HG03342 (cell line): ENCODE measurements at regions not wholly inside any gene's neighbourhood (a gene's known extent, or its start where the extent isn't known, plus 50 kb on each side); places are given as distances from the start of the nearest gene placed in this dataset.
"Not testable (repeated sequence)": the region's sequence is repeated elsewhere in the genome, so short reads cannot be mapped to it uniquely, and the experiment has no call there.

ENCODE experiments used
- ATAC-seq: cut with Tn5 transposase; IDR thresholded peaks from one replicate; pipeline ENCODE4 v1.9.1; 2021; ENCODE audit warnings: mild to moderate bottlenecking, moderate library complexity; ENCODE audit not compliant: unreplicated experiment

DNA sequence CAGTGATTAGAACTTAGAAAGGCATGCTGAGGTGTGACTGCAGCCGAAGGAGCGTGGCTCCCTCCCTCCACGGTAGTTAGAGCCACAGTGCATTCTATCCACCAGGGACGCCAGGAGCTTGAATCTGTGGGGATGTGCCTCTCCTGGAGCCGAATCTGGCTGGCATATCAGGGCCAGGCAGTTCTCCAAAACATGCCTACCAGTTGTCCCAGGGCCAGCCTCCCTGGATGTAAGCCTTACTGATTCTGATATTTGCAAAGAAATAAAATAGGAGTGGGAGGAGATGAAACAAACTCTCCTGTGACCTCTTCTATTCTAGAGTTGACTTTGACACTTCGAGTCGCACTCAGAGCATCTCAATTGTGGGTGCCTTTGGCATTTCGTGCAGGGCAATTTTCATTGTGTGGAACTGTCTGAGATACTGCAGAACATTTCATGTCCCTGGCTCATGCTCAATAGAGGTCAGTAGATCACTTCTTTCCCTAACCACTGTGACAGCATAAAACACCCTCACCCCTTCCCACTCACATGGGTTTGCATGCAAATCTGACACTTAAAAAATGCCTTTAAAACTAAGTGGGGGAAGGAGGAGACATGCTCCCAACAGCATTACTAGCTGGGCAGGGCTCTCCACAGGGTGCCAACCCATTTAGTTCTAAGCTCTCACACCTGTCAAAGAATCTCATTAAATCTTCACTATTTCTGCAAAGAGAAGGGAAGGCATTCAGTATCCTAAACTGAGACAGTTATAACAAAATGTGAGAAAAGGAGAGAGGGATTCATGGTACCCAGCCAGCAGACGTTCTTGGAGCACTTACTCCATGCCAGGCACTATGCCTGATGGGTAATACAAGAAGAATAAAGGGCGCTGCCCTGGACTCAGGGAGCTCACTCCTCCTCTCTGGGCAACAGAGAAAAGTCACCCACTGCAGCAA is 378.9 kb downstream of the PREX1 start:
- no peak for ATAC-seq

DNA sequence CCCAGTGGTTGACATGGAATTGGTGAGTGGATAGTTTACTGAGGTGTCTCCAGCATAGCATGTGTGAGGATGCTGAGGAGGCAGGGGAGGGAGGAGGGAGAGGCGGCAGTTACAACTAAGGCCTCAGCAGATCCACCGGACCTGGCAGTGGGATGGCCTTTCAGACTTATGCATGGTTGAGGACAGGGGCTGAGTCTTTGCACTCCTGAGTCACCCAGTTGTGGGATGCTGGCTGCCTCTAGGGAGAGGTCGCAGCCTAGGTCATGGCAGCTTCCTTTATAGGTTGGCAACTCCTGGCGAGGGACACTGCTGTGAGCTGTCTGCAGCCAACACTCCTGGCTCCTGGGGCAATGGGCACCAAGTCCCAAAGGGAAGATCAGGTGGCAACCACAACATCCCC is 380.3 kb downstream of the PREX1 start:
- no peak for ATAC-seq

DNA sequence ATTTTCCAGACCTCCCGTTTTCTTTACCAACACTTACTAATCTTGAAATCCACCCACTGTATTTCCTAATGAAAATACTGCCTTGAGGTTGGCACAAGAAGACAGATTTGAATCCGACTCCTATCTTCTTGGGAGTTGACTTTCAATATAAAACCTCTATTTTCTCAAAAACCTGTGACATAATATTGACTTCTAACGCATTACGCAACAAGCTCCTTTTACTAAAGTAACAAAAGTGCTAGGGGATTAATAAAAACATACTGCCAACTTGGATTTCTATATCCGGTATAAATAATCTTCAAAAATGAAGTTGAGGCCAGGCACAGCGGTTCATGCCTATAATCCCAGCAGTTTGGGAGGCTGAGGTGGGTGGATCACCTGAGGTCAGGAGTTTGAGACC is 382.0 kb downstream of the PREX1 start:
- no peak for ATAC-seq

DNA sequence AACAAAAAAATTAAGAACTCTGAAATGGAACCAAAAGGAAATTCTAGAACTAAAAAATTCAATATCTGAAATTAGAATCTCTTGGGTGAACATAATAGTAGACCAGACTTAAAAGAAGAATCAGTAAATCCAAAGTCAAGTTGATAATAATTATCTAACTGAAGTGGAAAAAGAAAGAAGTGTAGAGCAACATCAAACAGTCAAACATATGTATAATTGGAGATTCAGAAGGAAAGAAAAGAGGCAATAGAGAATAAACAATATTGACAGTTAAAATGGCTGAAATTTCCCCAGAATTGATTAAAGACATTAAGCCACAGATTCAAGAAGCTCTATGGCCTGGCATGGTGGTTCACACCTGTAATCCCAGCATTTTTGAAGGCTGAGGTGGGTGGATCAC is 383.6 kb downstream of the PREX1 start:
- ATAC-seq, result no peak

DNA sequence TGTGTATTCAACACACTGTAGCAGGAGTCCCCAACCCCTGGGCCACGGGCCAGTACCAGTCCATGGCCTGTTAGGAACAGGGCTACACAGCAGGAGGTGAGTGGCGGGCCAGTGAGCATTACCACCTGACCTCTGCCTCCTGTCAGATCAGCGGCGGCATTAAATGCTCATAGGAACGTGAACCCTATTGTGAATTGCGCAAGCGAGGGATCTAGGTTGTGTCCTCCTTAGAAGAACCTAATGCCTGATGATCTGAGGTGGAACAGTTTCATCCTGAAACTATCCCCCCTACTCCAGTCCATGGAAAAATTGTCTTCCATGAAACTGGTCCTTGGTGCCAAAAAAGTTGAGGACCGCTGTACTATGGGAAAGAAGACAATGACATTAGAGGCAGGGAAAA is 386.9 kb downstream of the PREX1 start:
- ATAC-seq, result no peak

DNA sequence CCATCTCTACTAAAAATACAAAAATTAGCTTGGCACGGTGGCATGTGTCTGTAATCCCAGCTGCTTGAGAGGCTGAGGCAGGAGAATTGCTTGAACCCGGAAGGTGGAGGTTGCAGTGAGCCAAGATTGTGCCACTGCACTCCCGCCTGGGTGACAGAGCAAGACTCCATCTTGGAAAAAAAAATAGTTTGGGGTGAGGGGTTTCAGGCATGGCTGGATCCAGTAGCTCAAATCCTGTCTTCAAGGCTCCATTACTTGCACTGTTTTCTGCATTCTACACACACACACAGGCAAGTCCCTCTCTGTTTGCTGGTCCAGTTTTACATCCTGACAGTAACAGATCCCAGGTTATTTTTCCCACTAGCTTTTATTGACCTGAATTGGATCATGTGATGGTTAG is 387.5 kb downstream of the PREX1 start:
- not testable (repeated sequence) for ATAC-seq

DNA sequence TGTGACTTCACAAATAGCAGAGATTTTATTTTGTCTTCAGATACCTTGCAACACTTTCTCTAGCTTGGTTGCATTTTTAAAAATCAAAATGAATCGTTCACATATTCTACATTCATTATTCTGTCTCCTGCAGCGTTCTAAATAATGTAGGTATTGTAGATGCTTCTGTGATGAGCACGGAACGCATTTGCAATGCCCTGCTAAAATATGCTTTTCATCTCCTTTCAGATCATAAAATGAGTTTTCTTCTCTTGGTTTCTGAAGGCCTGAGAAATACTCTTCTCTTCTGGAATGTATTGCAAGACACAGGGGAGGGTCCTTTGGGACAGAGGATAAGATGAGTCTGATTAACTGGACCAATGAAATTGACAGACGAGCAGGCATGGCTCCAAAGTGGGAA is 390.7 kb downstream of the PREX1 start:
- ATAC-seq, result no peak

DNA sequence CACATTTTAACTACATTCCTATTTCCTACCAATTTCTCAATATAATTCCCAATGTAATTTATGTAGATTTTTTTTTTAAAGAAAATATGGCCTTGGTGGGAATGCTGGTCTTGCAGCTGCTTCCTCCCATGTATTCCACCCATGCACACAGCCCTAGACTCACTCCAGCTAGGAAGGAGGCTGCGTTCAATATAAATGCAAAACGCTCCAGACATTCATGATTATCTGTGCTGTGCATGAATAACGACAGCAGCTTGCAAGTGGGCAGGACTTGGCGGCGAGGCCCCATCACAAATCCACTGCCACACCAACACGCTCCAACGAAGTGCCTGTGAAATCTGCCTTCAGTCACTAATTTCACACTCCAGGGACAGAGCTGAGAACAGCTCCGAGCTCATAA is 391.2 kb downstream of the PREX1 start:
- not testable (repeated sequence) for ATAC-seq

DNA sequence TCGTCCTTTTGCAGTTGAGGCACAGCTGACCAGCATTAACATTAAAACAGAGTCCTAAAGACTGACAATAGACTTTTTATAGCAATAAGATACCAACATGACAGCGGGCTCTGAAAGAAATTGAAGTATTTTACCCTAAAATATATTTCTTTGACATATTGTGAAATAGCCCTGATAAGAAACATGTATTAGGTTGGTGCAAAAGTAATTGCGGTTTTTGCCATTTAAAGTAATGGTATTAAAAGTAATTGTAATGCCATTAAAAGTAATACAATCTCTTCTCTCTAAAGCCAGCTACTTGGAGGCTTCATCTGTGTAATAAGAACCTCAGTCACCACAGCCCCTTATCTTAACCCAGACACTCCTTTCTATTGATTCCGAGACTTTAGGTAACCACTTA is 394.6 kb downstream of the PREX1 start:
- ATAC-seq, result no peak

DNA sequence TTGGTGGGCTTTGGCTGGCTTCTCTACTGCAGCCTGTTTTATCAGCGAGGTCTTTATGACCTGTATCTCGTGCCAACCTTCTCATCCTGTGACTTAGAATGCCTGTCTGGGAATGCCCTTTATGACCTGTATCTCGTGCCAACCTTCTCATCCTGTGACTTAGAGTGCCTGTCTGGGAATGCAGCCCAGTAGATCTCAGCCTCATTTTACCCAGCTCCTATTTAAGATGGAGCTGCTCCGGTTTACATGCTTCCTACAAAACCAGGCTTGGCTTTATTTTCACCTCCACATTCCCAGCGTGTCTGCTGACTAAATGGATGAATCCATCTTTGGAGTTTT is 395.3 kb downstream of the PREX1 start:
- ATAC-seq, result no peak

DNA sequence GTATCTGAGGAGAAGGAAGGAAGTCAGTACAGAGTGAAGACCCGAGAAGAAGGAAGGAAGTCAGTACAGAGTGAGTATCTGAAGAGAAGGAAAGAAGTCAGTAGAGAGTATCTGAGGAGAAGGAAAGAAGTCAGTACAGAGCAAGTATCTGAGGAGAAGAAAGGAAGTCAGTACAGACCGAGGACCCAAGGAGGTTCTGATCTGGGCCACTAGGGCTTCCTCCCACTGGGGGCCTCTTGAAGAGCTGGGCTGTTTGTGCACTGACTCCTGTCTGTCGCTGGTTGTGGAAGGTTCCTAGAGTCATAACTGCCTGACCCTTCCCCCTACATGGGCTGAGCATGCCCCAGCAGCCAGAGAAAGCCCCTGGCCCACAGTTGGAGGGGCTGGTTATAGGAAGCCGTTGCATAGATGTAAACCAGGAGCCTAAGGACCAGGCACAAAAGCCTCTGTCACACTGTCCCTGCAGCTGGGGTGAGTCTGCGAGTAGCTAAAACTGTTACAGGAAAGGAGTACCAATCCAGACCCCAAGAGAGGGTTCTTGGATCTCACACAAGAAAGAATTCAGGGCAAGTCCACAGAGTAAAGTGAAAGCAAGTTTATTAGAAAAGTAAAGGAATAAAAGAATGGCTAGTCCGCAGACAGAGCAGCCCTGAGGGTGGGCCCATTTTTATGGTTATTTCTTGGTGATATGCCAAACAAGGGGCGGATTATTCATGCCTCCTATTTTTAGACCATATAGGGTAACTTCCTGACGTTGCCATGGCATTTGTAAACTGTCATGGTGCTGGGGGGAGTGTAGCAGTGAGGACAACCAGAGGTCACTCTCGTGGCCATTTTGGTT is 395.9 kb downstream of the PREX1 start:
- no peak for ATAC-seq

DNA sequence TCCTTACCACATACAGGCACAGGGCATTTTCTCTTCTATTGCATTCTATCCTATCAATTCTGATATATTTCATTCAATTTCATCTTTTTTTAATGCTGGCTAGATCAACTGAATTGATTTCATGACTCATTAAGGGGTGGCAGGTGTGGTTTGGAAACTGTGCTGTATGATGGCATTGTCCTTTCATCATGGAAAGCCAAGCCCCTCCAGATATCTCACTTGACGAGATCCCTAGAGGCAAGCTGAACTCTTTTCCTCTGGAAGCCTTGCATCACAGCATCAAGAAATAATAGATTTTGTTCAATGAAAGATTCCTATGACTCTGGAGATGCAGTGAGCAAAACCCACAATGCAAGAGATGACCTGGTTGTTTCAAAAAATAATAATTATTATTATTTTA is 401.2 kb downstream of the PREX1 start:
- no peak for ATAC-seq

DNA sequence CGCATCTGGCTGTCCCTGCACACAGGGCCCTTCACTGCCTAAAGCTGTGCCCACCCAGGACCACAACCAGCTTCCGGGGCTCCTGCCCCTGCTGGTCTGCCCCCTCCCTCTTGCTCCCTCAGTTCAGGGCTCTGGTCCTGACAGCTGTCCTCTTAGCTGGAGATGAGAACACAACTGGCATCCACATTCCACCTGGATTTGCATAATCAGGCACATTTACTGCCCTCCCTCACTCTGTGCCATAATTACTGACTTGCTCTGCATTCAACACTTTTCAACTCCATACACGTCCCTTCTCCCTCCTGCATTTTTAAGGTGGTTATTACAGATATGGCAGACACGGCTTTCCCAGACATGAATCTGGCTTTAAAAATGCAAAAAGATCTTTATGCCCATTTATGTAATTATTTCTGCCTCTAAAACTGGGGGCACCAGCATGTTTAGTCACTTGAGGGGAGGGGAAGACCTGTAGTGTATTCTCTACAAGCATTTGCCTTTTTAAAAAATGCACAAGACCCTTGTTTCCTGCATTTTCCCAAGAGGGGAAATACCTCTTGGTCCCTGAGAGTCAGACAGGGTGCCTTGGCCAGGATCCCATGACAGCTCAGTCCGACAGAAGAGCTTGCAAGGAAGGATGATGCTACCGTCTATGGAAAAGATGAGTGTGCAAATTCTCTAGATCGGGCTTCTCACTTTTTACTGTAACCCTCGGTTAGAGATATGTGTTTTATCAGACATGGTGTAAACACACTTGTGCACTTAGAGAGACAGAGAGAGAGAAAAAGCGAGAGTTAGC is 401.8 kb downstream of the PREX1 start:
- ATAC-seq, result no peak

DNA sequence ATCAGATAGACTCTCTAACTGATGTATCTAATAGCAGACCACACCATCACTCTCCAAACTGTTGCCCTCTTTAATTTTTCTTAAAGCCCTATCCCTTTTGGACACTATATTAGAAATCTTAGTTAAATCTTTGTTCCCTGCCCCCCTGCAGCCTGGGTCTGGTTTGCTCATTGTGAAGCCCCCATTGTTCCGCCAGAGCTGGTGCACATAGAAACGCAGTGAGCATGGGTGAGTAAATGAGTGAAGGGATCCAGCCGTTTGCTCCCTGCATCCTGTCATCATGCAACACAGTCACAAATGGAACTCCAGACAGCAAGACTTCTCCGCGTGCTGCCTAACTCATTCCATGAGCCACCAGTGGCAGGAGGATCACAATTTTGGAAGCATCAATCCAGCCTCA is 402.5 kb downstream of the PREX1 start:
- ATAC-seq, result no peak

DNA sequence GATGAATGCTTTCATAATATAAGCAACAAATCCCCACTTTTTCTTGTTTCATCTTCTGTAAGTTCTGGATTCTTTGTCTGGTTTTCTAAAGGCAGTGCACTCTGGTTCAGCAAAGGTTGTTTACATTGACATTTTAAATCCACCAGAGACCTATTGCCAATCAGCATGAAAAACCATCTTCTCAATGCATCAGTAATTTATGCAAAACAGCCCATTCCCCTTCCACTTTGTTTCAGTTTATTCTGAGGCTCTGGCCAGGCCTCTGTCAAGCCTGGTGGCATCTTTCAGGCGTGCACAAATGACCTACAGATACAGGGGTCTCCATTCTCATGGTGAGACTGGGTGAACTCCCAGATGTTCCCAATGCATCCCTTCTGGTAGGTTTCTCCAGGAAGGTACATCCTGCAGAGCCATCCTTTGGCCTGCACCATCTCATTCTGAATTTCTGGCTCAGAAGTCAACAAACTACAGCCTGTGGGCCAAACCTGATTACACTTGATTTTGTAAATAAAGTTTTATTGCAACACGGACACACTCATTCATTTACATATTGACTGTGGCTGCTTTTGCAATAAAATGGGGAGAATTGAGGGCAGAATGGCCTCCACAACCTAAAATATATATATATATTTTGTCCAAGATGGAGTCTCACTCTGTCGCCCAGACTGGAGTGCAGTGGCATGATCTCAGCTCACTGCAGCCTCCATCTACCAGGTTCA is 405.4 kb downstream of the PREX1 start:
- no peak for ATAC-seq

DNA sequence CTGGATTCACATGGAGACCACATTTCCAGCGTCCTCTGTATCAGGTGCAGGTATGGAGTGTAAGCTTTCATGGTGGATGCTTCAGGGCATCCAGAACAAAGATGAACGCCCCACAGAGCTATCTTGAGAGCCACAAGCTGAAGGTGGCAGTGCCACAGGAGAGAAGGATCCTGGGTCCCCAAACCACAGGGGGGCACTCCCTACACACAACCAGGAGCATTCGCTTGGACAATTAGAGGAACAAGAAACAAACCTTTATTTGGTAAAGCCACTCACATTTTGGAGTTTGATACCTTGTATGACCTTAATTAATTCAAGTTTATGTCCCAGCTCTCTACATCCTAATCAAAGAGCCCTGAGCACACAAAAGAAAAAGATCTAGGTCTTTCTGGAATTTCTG is 406.3 kb downstream of the PREX1 start:
- no peak for ATAC-seq

DNA sequence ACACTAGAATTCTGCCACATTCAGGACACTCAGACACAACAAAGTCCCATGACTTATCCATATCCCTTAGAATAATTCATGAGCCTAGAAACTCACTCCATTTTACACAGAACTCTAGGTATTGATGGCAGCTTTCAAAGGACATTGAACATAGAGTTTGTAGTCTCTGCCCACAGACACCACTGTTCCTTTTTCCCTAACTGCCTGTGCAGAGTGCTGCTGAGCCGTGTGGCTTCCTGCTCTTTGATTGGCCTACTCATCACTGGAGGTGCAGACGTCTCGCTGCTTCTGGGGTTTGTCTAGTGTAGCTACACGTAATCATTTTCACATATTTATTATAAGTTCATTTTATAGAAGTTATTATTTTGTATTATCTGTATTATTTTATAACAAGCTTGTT is 407.6 kb downstream of the PREX1 start:
- ATAC-seq, result no peak

DNA sequence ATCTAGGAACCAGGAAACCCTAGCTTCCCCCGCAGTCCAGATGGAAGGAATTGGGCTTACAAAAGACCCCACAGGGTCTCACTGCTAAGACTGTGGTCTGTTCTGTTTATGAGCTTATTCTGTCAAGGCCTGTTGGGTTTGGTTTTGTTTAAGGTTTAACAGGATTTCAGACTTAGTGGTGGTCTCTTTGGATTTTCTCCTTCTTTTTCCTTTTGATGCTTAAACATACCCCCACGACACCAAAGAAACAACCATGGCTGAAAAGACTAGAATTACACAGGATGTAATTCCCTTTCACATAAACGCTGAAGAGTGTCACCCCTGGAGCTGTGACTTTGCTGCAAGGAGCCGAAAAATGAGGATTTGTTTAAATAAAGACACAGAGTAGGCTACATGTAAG is 408.6 kb downstream of the PREX1 start:
- no peak for ATAC-seq

DNA sequence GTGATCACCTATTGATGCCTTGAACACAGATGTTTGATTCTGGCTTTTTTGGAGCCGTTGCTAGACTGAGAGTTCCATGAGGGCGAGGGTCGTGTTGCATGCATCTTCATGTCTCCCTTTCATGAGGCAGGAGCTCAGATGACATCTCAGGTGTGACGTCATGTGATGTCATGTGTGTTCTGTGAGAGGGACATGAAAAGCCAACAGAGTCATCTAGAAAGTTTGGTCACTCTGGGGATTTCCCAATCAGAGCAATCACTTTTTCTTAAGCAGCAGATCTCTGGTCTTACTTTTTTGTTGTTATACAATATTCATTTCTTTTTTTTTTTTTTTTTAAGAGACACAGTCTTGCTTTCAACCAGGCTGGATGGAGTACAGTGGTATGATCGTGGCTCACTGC is 411.8 kb downstream of the PREX1 start:
- no peak for ATAC-seq

DNA sequence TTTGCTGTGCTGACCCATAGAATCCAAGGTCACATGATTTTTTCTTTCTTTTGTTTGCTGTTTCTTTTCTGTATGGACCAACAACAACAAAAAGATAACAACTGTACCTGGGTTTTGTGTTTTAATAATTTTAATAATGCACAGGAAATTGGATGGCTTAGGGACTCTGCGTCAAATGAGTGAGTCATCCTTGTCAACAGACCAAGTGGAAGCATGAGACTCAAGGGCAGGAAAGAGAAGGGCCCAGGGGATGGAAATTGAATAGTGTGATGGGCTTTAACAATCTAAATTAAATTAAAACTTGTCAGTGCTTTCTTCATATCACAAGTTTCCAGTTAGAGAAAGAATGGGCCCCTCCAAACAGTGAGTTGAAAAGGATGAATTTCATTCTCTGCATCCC is 413.0 kb downstream of the PREX1 start:
- ATAC-seq, result no peak
